ENCODE measurements at regions not wholly inside any gene's neighbourhood (a gene's known extent, or its start where the extent isn't known, plus 50 kb on each side); places are given as distances from the start of the nearest gene placed in this dataset.

- Histone ChIP-seq H2AK5ac (ENCODE audit: low read depth, low read length) (no peak overlapping the region), H3K18ac (ENCODE audit: extremely low read depth, low read length) (no peak overlapping the region), H3K79me2 (ENCODE audit: control insufficient read depth in 1 of 2, insufficient read depth in 2 of 2, low read length in 2 of 2) (no peaks in the 10 kb centered on the region), H3K4me1 (replicated peaks in 1 of 4; ENCODE audit: control insufficient read depth in 3 of 4, insufficient read depth in 4 of 4, low read length in 3 of 4) (peaks cover 0 to 7% (median 4%) of the 10 kb centered on the region in 4 experiments; a peak in 3 of 7 replicates), H2BK20ac (ENCODE audit: low read length) (no peak overlapping the region), H3K9ac (replicated peaks in 1 of 4; ENCODE audit: extremely low read depth in 1 of 4, low read depth in 3 of 4, low read length in 3 of 4) (no peak overlapping the region), H3K23ac (ENCODE audit: insufficient read length) (no peak overlapping the region), H2BK120ac (replicated peaks; ENCODE audit: low read depth, low read length) (no peak overlapping the region), H3K27ac (ENCODE audit: low read depth, low read length) (no peak overlapping the region), H4K5ac (ENCODE audit: insufficient read length, low read depth, low read length) (no peak overlapping the region), H3K9me3 (ENCODE audit: insufficient read depth in 2 of 2, low read depth in 1 of 2, low read length in 1 of 2) (no peaks in the 10 kb centered on the region), H3K23me2 (ENCODE audit: low read depth, low read length) (no peaks in the 10 kb centered on the region), H2AFZ (ENCODE audit: low read length) (no peak overlapping the region), H4K20me1 (replicated peaks in 1 of 2; ENCODE audit: control insufficient read depth in 1 of 2, insufficient read depth in 2 of 2, low read length in 2 of 2) (no peaks in the 10 kb centered on the region), H3K56ac (replicated peaks; ENCODE audit: insufficient read length, low read depth, low read length) (no peak overlapping the region), H3K79me1 (ENCODE audit: low read depth, low read length) (no peaks in the 10 kb centered on the region), H3K4me3 (ENCODE audit: extremely low read depth in 1 of 4, insufficient read depth in 2 of 4, low read depth in 3 of 4, low read length in 4 of 4) (no peak overlapping the region), H4K8ac (ENCODE audit: extremely low read depth, insufficient read depth, low read length) (no peak overlapping the region), H4K91ac (replicated peaks; ENCODE audit: insufficient read length, low read length) (no peak overlapping the region), H3K4ac (replicated peaks; ENCODE audit: insufficient read length, low read depth, low read length) (no peak overlapping the region), H2BK12ac (ENCODE audit: low read depth, low read length) (no peak overlapping the region), H3K14ac (ENCODE audit: insufficient read length) (no peak overlapping the region), H2BK5ac (ENCODE audit: low read depth, low read length) (no peak overlapping the region), H3K27me3 (replicated peaks in 1 of 4; ENCODE audit: control insufficient read depth in 3 of 4, extremely low read depth in 1 of 4, insufficient read depth in 3 of 4, low read length in 3 of 4) (peaks cover 0 to 10% (median 8%) of the 10 kb centered on the region in 4 experiments; a peak in 5 of 7 replicates), H3K36me3 (ENCODE audit: control insufficient read depth in 2 of 4, insufficient read depth in 4 of 4, low read length in 3 of 4) (no peaks in the 10 kb centered on the region), H2BK15ac (ENCODE audit: low read length) (no peak overlapping the region), H3K4me2 (ENCODE audit: insufficient read depth in 1 of 2, low read depth in 2 of 2, low read length in 2 of 2) (no peak overlapping the region)
- 90% methylated on average over 6 of the region's 6 CpGs; no CpG with 5 or more reads in 1 of the 2 experiments for WGBS, 2 experiments (ENCODE audit: extremely low coverage in 1 of 2, insufficient coverage in 1 of 2, insufficient read length in 1 of 2, insufficient replicate concordance in 2 of 2, low coverage in 1 of 2, low lambda C conversion rate in 2 of 2, missing lambda C conversion rate in 1 of 2)
- ChIA-PET CTCF (ENCODE audit: partially characterized antibody) (interaction anchor here (0.8 to 1.3 kb wide), 3 partner anchors 12 to 47 kb away, joined by 3 to 4 read pairs (median 3); no protein-coding TSS in a partner anchor), POLR2A (ENCODE audit: partially characterized antibody) (interaction anchor here (0.9 kb wide), 1 partner anchor 12 kb away, joined by 3 read pairs; no protein-coding TSS in a partner anchor)
- DNase-seq (ENCODE audit: low read depth in 1 of 2, low spot score in 2 of 2) = no peak
- FAIRE-seq = no peak
- no peak for TF ChIP-seq NRF1 (IDR thresholded peaks at IDR 0.05; ENCODE audit: low read depth, low read length)
- TF ChIP-seq RXRA (IDR thresholded peaks at IDR 0.05; ENCODE audit: insufficient read depth, low read depth, low read length) = no peak
- TF ChIP-seq NANOG (IDR thresholded peaks at IDR 0.05; ENCODE audit: insufficient read depth, low read depth, low read length, poor library complexity, severe bottlenecking) = no peak
- TF ChIP-seq GTF2F1 (IDR thresholded peaks at IDR 0.05; ENCODE audit: borderline replicate concordance, low read depth, low read length) = no peak
- no peak for TF ChIP-seq RBBP5 (IDR thresholded peaks at IDR 0.05; ENCODE audit: borderline replicate concordance, low read depth, low read length)
- no peak for TF ChIP-seq CHD2 (IDR thresholded peaks at IDR 0.05; ENCODE audit: low read length)
- no peak for TF ChIP-seq BCL11A (IDR thresholded peaks at IDR 0.05; ENCODE audit: low read depth in 2 of 2, low read length in 2 of 2)
- no peak for TF ChIP-seq BRCA1 (IDR thresholded peaks at IDR 0.05; ENCODE audit: low read depth, low read length)
These were observed 182.4 kb downstream of the UACA start for GRCh38 chr15:70580958-70581357.

Data from H1 (cell line).